Rectal smooth muscle tissue (tissue), 1 donor: ENCODE measurements at regions not wholly inside any gene's neighbourhood (a gene's known extent, or its start where the extent isn't known, plus 50 kb on each side); places are given as distances from the start of the nearest gene placed in this dataset.

Source experiments
- H3K27ac ChIP-seq: one replicate; pipeline ENCODE4 v1.7.0; 2013; ENCODE audit warnings: low read depth, low read length, inconsistent platforms
- H3K27me3 ChIP-seq: one replicate; pipeline ENCODE4 v1.7.0; 2013; ENCODE audit warnings: low read length; ENCODE audit not compliant: control insufficient read depth, insufficient read depth
- H3K36me3 ChIP-seq: one replicate; pipeline ENCODE4 v1.7.0; 2013; ENCODE audit warnings: low read length; ENCODE audit not compliant: control insufficient read depth, insufficient read depth
- H3K4me1 ChIP-seq: one replicate; pipeline ENCODE4 v1.7.0; 2013; ENCODE audit warnings: low read length; ENCODE audit not compliant: control insufficient read depth, insufficient read depth
- H3K4me3 ChIP-seq: one replicate; pipeline ENCODE4 v1.7.0; 2013; ENCODE audit warnings: low read length
- H3K9ac ChIP-seq: one replicate; pipeline ENCODE4 v1.7.0; 2013; ENCODE audit warnings: low read length

GRCh38 chr4:111664308-111664945 lies 480.8 kb upstream of the FAM241A start:
- H3K4me1 ChIP-seq, result no peaks in the 10 kb centered on the region
- no peak overlapping the region for H3K27ac ChIP-seq
- H3K27me3 ChIP-seq, result no peaks in the 10 kb centered on the region
- H3K4me3 ChIP-seq, result no peak overlapping the region
- no peak overlapping the region for H3K9ac ChIP-seq
- no peaks in the 10 kb centered on the region for H3K36me3 ChIP-seq

GRCh38 chr4:111666826-111667360 lies 478.4 kb upstream of the FAM241A start:
- no peaks in the 10 kb centered on the region for H3K36me3 ChIP-seq

DNA sequence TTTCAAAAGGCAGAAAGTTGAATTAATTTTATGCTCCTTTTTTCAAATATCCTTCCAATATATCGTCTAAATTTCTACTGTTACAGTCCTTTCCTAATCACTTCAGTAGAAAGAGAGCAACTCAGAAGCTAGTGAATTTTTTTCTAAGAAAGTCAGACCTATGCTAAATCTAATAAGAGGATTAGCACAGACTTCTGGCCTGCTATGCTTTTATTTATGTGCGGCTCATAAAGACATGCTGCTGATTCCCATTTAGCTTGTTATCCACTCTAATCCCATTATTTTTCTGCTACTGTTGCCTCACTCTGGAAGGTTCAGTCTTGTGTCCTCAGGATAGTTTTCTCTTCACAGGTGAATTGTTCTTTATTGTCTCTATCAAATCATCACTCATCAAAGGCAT lies 473.5 kb upstream of the FAM241A start:
- Histone ChIP-seq H3K4me1 (no peaks in the 10 kb centered on the region), H3K36me3 (no peaks in the 10 kb centered on the region), H3K27ac (no peak overlapping the region), H3K27me3 (no peaks in the 10 kb centered on the region), H3K9ac (no peak overlapping the region), H3K4me3 (no peak overlapping the region)

More at GRCh38 chr4:111666826-111667360, 478.4 kb upstream of the FAM241A start:
- Histone ChIP-seq H3K9ac (no peak overlapping the region), H3K27ac (no peak overlapping the region), H3K4me3 (no peak overlapping the region), H3K27me3 (no peaks in the 10 kb centered on the region), H3K4me1 (no peaks in the 10 kb centered on the region)

DNA sequence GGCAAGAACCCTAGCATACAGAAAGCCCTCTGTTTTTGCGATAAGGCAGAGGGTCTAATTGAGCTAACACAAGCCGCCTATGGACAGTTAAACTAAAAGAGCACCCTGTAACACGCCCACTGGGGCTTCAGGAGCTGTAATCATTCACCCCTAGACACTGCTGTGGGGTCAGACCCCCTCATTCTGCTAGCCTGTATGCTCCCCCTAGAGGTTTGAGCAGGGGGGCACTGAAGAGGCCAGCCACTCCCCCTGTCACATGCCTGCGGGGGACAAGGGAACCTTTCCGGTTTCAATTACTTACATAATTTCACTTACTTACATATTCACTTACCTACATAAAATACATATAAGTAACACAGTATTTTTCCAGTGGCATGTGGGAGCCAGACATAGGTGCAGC lies 469.5 kb upstream of the FAM241A start:
- Histone ChIP-seq H3K9ac (no peak overlapping the region), H3K27ac (no peak overlapping the region), H3K4me3 (no peak overlapping the region)

DNA sequence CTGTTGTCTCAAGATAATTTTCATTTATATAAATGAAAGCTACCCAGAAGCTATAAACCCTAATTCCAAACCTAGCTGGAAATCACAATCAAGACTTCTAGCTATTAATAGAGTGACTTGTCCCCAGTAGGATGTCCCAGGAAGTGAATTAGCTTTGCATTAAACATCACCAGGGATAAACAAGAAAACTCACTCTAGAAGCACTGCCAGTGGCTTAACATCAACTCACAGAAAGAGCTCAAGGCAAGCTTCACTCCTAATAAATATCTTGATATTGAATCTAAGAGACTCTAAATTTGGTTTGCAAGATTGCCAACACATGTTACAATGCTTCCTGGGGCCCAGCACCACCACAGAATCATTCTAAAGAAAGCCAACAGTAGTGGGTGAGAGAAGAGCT lies 468.7 kb upstream of the FAM241A start:
- no peaks in the 10 kb centered on the region for H3K36me3 ChIP-seq
- H3K4me1 ChIP-seq, result no peaks in the 10 kb centered on the region
- no peaks in the 10 kb centered on the region for H3K27me3 ChIP-seq
- H3K27ac ChIP-seq, result no peak overlapping the region
- no peak overlapping the region for H3K4me3 ChIP-seq
- H3K9ac ChIP-seq, result no peak overlapping the region

More for the DNA sequence above, 469.5 kb upstream of the FAM241A start:
- Histone ChIP-seq H3K4me1 (no peaks in the 10 kb centered on the region), H3K36me3 (no peaks in the 10 kb centered on the region), H3K27me3 (no peaks in the 10 kb centered on the region)

DNA sequence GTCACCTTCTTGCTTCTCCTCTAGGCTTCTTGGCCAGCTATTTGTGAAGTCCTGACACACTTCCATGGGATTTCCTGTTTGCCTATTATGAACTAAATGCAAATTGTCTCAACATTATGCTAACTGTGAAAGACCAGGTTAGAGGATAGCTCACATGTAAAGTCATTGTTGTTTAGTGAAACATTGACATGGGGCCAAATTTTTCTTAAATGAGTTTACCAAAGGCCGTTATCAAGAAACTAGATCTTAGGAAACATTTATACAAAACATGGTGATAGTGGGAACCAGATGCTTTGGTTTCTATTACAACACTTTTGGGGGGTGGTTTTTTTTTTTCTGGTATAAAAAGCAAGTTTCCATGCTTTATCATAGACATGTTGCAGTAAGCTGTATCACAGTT lies 466.8 kb upstream of the FAM241A start:
- no peaks in the 10 kb centered on the region for H3K4me1 ChIP-seq

GRCh38 chr4:111678908-111679307 lies 466.3 kb upstream of the FAM241A start:
- Histone ChIP-seq H3K27ac (no peak overlapping the region), H3K36me3 (no peaks in the 10 kb centered on the region), H3K4me1 (no peaks in the 10 kb centered on the region), H3K4me3 (no peak overlapping the region), H3K9ac (no peak overlapping the region), H3K27me3 (no peaks in the 10 kb centered on the region)

More for the DNA sequence above, 466.8 kb upstream of the FAM241A start:
- Histone ChIP-seq H3K4me3 (no peak overlapping the region), H3K9ac (no peak overlapping the region), H3K36me3 (no peaks in the 10 kb centered on the region), H3K27me3 (no peaks in the 10 kb centered on the region), H3K27ac (no peak overlapping the region)

DNA sequence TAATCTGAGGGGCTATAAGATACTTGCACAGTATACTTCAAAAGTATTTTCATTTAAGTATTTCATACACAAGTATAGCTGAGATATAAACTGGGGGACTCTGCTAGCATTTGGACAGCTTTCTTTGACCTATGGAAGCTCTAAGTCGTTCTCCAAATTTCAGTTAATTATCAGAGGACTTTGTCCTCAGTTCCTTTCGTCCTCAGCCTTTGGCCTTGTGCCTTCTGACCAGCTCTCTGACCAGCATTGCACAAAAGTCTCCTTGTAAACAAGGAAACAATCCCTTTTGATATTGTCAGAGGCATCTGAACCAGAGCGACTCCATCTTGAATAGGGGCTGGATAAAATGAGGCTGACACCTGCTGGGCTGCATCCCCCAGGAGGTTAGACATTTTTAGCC lies 464.0 kb upstream of the FAM241A start:
- Histone ChIP-seq H3K4me1 (no peaks in the 10 kb centered on the region), H3K36me3 (no peaks in the 10 kb centered on the region), H3K27me3 (no peaks in the 10 kb centered on the region), H3K27ac (no peak overlapping the region), H3K9ac (no peak overlapping the region), H3K4me3 (no peak overlapping the region)

DNA sequence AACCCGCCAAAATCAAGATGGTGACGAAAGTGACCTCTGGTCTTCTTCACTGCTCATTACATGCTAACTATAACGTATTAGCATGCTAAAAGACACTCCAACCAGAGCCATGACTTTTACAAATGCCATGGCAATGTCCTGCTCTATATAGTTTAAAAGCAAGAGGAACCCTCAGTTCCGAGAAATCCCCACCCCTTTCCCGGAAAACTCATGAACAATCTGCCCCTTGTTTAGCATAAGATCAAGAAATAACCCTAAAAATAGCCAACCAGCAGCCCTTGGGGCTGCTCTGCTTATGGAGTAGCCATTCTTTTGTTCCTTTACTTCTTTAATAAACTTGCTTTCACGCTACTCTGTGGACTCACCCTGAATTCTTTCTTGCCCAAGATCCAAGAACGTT lies 463.5 kb upstream of the FAM241A start:
- no peaks in the 10 kb centered on the region for H3K4me1 ChIP-seq
- H3K27ac ChIP-seq, result no peak overlapping the region
- H3K36me3 ChIP-seq, result no peaks in the 10 kb centered on the region
- H3K9ac ChIP-seq, result no peak overlapping the region
- no peaks in the 10 kb centered on the region for H3K27me3 ChIP-seq
- no peak overlapping the region for H3K4me3 ChIP-seq

GRCh38 chr4:111685205-111685604 lies 460.0 kb upstream of the FAM241A start:
- Histone ChIP-seq H3K27me3 (no peaks in the 10 kb centered on the region), H3K27ac (no peak overlapping the region), H3K9ac (no peak overlapping the region), H3K36me3 (no peaks in the 10 kb centered on the region), H3K4me3 (no peak overlapping the region), H3K4me1 (peaks cover 7% of the 10 kb centered on the region)

GRCh38 chr4:111689214-111689613 lies 456.0 kb upstream of the FAM241A start:
- Histone ChIP-seq H3K27ac (no peak overlapping the region), H3K36me3 (no peaks in the 10 kb centered on the region), H3K9ac (no peak overlapping the region), H3K4me3 (no peak overlapping the region), H3K27me3 (no peaks in the 10 kb centered on the region), H3K4me1 (peaks cover 20% of the 10 kb centered on the region)

GRCh38 chr4:111689731-111690130 lies 455.5 kb upstream of the FAM241A start:
- no peak overlapping the region for H3K4me3 ChIP-seq
- H3K9ac ChIP-seq, result no peak overlapping the region
- H3K4me1 ChIP-seq, result peaks cover 22% of the 10 kb centered on the region
- no peaks in the 10 kb centered on the region for H3K27me3 ChIP-seq
- H3K27ac ChIP-seq, result peak overlapping the region; percentile 14
- H3K36me3 ChIP-seq, result no peaks in the 10 kb centered on the region

GRCh38 chr4:111693758-111694157 lies 451.5 kb upstream of the FAM241A start:
- Histone ChIP-seq H3K4me3 (no peak overlapping the region), H3K9ac (no peak overlapping the region), H3K4me1 (peaks cover 25% of the 10 kb centered on the region), H3K27ac (peak overlapping the region; percentile 27), H3K36me3 (no peaks in the 10 kb centered on the region), H3K27me3 (no peaks in the 10 kb centered on the region)
